Coronary artery (tissue), 2 donors: ENCODE measurements at regions not wholly inside any gene's neighbourhood (a gene's known extent, or its start where the extent isn't known, plus 50 kb on each side); places are given as distances from the start of the nearest gene placed in this dataset.

Source experiments
- DNase-seq: peaks from one replicate; pipeline ENCODE4 v3.0.0-alpha.2; 2017; ENCODE audit warnings: low spot score
- H3K27ac ChIP-seq, 2 donors: fragments of 200-600 bp; sonication (generic); one replicate each; pipeline ENCODE4 v1.5.1; 2016 to 2019
- H3K4me3 ChIP-seq: fragments of 200-600 bp; sonication (generic); 2 replicates; pipeline ENCODE4 v1.5.1; 2016; ENCODE audit warnings: mild to moderate bottlenecking, moderate library complexity
- TF ChIP-seq, protein P1 (sequence below): fragments of 200-600 bp; sonication (generic); IDR thresholded peaks from one replicate; pipeline ENCODE4 v1.5.1; 2019; ENCODE audit warnings: antibody characterized with exemption

DNA sequence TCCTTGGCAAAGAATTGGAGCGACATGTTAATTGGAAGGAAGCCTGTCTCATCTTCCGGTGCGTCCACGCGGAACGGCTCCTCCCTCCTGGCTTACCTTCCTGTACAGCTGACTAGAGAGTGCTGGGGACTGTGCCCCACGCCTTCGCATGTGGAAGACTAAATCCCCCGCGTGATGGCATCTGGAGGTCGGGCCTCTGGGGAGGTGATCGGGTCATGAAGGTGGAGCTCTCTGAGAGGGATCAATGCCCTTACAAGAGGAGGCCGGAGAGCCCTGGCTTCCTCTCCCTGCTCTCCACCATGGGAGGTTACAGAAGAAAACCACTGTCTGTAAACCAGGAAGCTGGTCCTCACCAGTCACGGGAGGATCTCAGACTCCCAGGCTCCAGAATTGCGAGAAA lies 104.1 kb upstream of the OTOS start:
- Histone ChIP-seq H3K27ac (no peak overlapping the region), H3K4me3 (no peak overlapping the region)
- TF ChIP-seq, protein P1, sequence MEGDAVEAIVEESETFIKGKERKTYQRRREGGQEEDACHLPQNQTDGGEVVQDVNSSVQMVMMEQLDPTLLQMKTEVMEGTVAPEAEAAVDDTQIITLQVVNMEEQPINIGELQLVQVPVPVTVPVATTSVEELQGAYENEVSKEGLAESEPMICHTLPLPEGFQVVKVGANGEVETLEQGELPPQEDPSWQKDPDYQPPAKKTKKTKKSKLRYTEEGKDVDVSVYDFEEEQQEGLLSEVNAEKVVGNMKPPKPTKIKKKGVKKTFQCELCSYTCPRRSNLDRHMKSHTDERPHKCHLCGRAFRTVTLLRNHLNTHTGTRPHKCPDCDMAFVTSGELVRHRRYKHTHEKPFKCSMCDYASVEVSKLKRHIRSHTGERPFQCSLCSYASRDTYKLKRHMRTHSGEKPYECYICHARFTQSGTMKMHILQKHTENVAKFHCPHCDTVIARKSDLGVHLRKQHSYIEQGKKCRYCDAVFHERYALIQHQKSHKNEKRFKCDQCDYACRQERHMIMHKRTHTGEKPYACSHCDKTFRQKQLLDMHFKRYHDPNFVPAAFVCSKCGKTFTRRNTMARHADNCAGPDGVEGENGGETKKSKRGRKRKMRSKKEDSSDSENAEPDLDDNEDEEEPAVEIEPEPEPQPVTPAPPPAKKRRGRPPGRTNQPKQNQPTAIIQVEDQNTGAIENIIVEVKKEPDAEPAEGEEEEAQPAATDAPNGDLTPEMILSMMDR = no peak
- no peak for DNase-seq

- peak overlapping the region; percentile 40 to 58 for H3K27ac ChIP-seq
- DNase-seq = no peak
- TF ChIP-seq, protein P1 = no peak
- H3K4me3 ChIP-seq = no peak overlapping the region
Measured at GRCh38 chr2:240245184-240245583, 104.7 kb upstream of the OTOS start.

DNA sequence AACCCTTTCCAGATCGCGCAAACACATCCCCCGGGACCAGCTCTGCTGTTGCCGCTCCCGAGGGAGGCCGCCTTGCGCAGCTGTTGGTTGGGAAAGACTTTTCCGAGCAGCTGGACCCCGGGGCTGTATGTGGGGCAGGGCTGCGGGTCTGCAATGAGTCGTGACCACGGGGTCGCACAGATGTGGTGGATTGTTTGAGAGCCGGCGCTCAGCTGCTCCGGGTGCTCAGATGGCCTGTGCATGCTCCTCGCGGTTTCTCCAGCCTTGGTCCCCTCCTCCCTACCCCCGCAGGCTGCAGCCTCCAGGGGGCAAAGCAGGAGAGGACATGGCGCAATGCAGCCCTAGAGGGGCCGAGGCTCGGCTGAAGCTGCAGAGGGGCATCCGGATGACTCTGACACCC lies 105.2 kb upstream of the OTOS start:
- H3K4me3 ChIP-seq = peak overlapping the region; percentile 19
- H3K27ac ChIP-seq = peak overlapping the region; percentile 40 to 58
- TF ChIP-seq, protein P1 = no peak
- peak; percentile 80 for DNase-seq

DNA sequence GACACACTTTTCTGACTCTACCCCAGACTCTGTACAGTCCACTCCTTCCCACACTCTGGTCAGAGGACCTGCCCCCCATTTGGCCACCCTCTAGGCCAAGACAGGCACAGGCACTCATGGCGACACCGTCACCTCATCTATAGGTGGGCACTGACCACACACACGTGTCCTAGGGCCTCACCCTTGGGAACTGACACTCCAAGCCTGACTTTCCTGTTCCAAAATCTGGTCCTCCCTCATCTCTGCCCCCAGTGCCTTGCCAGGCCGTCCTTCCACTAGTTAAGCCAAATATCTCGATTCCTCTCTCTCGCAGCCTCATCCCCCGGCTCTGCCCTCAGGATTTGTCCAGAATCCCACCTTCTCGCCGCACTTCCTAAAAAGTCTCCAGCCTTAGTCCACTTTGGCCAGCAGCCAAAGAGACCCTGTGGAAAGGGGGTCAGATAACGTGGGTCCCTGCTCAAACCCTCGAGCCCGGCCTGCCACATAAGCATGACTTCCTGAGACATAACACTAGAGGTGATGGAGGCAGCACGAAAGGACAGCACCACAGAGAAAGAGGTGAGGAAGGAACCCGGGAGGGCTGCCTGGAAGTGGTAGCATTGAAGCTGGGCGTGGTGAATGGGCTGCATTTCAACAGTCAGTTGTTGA lies 105.8 kb upstream of the OTOS start:
- Histone ChIP-seq H3K27ac (peak overlapping the region; percentile 13 to 58), H3K4me3 (peak overlapping the region; percentile 19)
- TF ChIP-seq, protein P1 = no peak
- DNase-seq = peak; percentile 68

DNA sequence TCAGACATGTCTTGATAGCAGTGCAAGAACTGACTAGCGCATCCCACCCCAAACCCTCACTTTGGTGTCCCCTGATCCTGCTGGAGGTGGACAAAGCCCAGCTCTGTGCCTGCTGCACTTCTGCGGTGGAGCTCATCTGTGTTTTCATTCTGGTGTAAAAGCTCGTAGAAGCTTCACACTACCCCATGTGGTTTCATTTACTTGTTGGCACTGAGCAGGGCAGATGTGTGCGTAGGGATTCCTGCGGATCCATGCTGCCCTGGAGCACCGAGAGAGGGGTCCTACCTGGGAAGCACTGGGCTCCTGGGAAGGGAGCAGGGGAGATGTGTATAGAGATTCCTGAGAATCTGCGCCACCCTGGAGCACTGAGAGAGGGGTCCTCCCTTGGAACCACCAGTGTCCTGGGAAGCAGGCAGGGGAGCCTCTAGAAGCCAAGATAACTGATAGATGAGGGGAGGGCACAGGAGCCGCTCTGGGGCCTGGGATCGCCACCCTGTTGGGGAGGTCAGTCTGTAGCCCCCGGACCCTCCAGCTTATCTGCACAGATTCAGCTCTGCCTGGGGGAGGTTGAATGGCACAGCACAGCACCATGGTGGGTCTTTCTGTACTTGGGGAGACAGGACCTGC lies 106.9 kb upstream of the OTOS start:
- TF ChIP-seq, protein P1 = no peak
- DNase-seq = no peak
- Histone ChIP-seq H3K4me3 (no peak overlapping the region), H3K27ac (no peak overlapping the region)

DNA sequence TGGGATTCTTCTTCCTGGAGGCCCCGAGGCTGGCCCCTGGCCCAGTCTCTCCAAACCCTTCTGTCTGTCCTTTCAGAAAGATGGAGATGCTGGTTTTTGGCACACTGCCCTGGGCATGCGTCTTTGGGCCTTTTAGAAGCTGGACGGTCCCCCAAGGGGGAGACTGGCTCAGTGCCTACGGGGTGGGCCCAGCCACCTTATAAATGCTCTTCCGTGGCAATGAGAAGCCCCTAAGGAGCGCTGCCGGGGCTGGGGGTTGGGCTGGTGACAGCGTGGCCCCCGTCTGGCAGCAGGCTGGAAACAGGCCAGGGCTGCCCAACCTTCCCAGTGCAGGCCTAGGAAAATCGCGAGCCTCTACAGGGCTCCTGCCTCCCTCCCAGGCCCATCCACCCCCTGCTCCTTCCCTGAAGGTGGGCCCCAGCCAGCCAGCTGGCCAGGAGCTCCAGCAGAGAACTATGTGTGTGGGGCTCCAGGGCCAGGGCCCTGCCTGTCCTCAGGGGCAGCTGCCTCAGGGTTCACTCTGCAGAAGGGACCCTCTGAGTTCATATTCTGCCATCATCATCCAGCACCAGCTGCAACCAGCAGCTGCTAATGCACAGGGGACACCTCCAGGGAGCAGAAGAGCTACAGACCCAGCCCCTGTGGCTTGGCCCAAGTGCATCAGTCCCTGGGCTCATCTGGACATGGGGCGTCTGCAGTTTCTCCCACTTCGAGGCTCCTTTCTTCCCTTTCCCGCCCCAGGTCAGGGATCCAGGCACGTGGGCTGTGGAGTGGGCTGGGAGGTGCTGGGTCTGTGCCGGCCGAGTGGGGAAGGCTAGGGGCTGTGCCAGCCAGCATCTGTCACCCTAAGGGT lies 107.6 kb upstream of the OTOS start:
- Histone ChIP-seq H3K27ac (no peak overlapping the region), H3K4me3 (no peak overlapping the region)
- TF ChIP-seq, protein P1 = no peak
- peak; percentile 68 for DNase-seq
